ENCODE measurements at regions not wholly inside any gene's neighbourhood (a gene's known extent, or its start where the extent isn't known, plus 50 kb on each side); places are given as distances from the start of the nearest gene placed in this dataset.

DNA sequence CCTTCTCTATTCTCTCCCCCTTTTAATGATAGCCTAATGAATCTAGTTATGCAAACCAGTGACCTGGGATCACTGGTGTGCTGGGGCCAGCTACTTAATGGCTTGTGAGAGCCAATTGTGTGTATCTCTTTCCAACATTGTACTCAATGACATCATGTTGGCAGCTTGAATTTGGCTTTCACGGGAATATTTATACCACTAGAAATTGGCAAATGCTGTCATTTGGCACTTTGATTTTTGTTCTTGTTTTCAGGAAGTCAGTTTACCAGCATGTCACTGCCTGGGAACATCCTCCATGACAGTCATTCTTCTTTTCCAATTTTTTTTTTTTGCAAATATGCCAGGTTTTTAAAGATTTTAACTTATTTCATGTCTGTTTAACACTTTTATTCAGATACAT, 1685.3 kb downstream of the STIM2 start:
- ChIA-PET CTCF (no interaction called here), POLR2A (no interaction called here)
- no peak overlapping the region for H3K27ac ChIP-seq (ENCODE audit: low read depth in 2 of 2, low read length in 1 of 2)
- H3K4me2 ChIP-seq, result no peak overlapping the region
- H3K4me3 ChIP-seq (ENCODE audit: low read depth in 2 of 2, low read length in 1 of 2), result no peak overlapping the region
- H3K9me3 ChIP-seq, result peaks cover 6% of the 10 kb centered on the region; the same call in 1 of the 2 replicates
- no peak overlapping the region for H2AFZ ChIP-seq (ENCODE audit: low read depth)
- no peaks in the 10 kb centered on the region for H4K20me1 ChIP-seq (ENCODE audit: insufficient read depth)
- no peaks in the 10 kb centered on the region for H3K36me3 ChIP-seq (replicated peaks in 1 of 2; ENCODE audit: control insufficient read depth in 1 of 2, insufficient read depth in 2 of 2, low read length in 1 of 2)
- no peaks in the 10 kb centered on the region for H3K79me2 ChIP-seq (ENCODE audit: insufficient read depth)
- DNase-seq, result no peak
- peaks cover 3% of the 10 kb centered on the region for H3F3A ChIP-seq (replicated peaks; ENCODE audit: insufficient read depth)
- TF ChIP-seq CHD2 (IDR thresholded peaks at IDR 0.05; ENCODE audit: low read length, partially characterized antibody), result no peak
- no peak for TF ChIP-seq SIN3A (IDR thresholded peaks at IDR 0.05; ENCODE audit: borderline replicate concordance, low read depth, low read length)
- TF ChIP-seq POLR2AphosphoS5 (IDR thresholded peaks at IDR 0.05; ENCODE audit: low read depth, low read length), result no peak
- no peak for TF ChIP-seq JUND (IDR thresholded peaks at IDR 0.05)
- TF ChIP-seq MEF2A (IDR thresholded peaks at IDR 0.05; ENCODE audit: borderline replicate concordance, low read depth), result no peak
- TF ChIP-seq SMC3 (IDR thresholded peaks at IDR 0.05; ENCODE audit: low read depth, low read length), result no peak
- TF ChIP-seq ELF1 (IDR thresholded peaks at IDR 0.05), result no peak
- TF ChIP-seq, protein P1, sequence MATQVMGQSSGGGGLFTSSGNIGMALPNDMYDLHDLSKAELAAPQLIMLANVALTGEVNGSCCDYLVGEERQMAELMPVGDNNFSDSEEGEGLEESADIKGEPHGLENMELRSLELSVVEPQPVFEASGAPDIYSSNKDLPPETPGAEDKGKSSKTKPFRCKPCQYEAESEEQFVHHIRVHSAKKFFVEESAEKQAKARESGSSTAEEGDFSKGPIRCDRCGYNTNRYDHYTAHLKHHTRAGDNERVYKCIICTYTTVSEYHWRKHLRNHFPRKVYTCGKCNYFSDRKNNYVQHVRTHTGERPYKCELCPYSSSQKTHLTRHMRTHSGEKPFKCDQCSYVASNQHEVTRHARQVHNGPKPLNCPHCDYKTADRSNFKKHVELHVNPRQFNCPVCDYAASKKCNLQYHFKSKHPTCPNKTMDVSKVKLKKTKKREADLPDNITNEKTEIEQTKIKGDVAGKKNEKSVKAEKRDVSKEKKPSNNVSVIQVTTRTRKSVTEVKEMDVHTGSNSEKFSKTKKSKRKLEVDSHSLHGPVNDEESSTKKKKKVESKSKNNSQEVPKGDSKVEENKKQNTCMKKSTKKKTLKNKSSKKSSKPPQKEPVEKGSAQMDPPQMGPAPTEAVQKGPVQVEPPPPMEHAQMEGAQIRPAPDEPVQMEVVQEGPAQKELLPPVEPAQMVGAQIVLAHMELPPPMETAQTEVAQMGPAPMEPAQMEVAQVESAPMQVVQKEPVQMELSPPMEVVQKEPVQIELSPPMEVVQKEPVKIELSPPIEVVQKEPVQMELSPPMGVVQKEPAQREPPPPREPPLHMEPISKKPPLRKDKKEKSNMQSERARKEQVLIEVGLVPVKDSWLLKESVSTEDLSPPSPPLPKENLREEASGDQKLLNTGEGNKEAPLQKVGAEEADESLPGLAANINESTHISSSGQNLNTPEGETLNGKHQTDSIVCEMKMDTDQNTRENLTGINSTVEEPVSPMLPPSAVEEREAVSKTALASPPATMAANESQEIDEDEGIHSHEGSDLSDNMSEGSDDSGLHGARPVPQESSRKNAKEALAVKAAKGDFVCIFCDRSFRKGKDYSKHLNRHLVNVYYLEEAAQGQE (IDR thresholded peaks at IDR 0.05; ENCODE audit: low read depth, low read length), result no peak
- no peak for TF ChIP-seq EP300 (IDR thresholded peaks at IDR 0.05; ENCODE audit: borderline replicate concordance in 1 of 2, low read depth in 1 of 2, low read length in 1 of 2)
- TF ChIP-seq MXI1 (IDR thresholded peaks at IDR 0.05; ENCODE audit: low read depth, low read length), result no peak
- no peak for TF ChIP-seq FOSL2 (IDR thresholded peaks at IDR 0.05; ENCODE audit: borderline replicate concordance, low read depth)
- TF ChIP-seq, protein P2, sequence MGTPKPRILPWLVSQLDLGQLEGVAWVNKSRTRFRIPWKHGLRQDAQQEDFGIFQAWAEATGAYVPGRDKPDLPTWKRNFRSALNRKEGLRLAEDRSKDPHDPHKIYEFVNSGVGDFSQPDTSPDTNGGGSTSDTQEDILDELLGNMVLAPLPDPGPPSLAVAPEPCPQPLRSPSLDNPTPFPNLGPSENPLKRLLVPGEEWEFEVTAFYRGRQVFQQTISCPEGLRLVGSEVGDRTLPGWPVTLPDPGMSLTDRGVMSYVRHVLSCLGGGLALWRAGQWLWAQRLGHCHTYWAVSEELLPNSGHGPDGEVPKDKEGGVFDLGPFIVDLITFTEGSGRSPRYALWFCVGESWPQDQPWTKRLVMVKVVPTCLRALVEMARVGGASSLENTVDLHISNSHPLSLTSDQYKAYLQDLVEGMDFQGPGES (IDR thresholded peaks at IDR 0.05; ENCODE audit: low read depth, low read length), result no peak
- TF ChIP-seq RAD21 (IDR thresholded peaks at IDR 0.05; ENCODE audit: low read length), result no peak
- TF ChIP-seq, protein P3, sequence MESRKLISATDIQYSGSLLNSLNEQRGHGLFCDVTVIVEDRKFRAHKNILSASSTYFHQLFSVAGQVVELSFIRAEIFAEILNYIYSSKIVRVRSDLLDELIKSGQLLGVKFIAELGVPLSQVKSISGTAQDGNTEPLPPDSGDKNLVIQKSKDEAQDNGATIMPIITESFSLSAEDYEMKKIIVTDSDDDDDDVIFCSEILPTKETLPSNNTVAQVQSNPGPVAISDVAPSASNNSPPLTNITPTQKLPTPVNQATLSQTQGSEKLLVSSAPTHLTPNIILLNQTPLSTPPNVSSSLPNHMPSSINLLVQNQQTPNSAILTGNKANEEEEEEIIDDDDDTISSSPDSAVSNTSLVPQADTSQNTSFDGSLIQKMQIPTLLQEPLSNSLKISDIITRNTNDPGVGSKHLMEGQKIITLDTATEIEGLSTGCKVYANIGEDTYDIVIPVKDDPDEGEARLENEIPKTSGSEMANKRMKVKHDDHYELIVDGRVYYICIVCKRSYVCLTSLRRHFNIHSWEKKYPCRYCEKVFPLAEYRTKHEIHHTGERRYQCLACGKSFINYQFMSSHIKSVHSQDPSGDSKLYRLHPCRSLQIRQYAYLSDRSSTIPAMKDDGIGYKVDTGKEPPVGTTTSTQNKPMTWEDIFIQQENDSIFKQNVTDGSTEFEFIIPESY (IDR thresholded peaks at IDR 0.05; ENCODE audit: borderline replicate concordance, low read depth), result no peak
- TF ChIP-seq TAF1 (IDR thresholded peaks at IDR 0.05; ENCODE audit: borderline replicate concordance, low read depth, low read length), result no peak
- no peak for TF ChIP-seq NFIC (IDR thresholded peaks at IDR 0.05; ENCODE audit: borderline replicate concordance)
- TF ChIP-seq, protein P4, sequence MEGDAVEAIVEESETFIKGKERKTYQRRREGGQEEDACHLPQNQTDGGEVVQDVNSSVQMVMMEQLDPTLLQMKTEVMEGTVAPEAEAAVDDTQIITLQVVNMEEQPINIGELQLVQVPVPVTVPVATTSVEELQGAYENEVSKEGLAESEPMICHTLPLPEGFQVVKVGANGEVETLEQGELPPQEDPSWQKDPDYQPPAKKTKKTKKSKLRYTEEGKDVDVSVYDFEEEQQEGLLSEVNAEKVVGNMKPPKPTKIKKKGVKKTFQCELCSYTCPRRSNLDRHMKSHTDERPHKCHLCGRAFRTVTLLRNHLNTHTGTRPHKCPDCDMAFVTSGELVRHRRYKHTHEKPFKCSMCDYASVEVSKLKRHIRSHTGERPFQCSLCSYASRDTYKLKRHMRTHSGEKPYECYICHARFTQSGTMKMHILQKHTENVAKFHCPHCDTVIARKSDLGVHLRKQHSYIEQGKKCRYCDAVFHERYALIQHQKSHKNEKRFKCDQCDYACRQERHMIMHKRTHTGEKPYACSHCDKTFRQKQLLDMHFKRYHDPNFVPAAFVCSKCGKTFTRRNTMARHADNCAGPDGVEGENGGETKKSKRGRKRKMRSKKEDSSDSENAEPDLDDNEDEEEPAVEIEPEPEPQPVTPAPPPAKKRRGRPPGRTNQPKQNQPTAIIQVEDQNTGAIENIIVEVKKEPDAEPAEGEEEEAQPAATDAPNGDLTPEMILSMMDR (IDR thresholded peaks at IDR 0.05), result no peak
- no peak for TF ChIP-seq TEAD4 (IDR thresholded peaks at IDR 0.05; ENCODE audit: borderline replicate concordance, insufficient read depth)
- TF ChIP-seq FOXM1 (IDR thresholded peaks at IDR 0.05; ENCODE audit: low read depth), result no peak
- no peak for TF ChIP-seq FOXJ3 (CRISPR knock-in tag; IDR thresholded peaks at IDR 0.05)
- H3K9ac ChIP-seq, result no peak overlapping the region
- H3K9me2 ChIP-seq, result no peaks in the 10 kb centered on the region
- no peaks in the 10 kb centered on the region for H3K27me3 ChIP-seq (ENCODE audit: insufficient read depth)
- 25% methylated on average over 1 of the region's 1 CpG for WGBS (ENCODE audit: low lambda C conversion rate)
- H3K4me1 ChIP-seq (ENCODE audit: control insufficient read depth in 1 of 2, insufficient read depth in 2 of 2, low read depth in 1 of 2, low read length in 1 of 2), result no peaks in the 10 kb centered on the region

Measured in SK-N-SH (cell line).